Large intestine (tissue), 3 donors: ENCODE measurements at regions not wholly inside any gene's neighbourhood (a gene's known extent, or its start where the extent isn't known, plus 50 kb on each side); places are given as distances from the start of the nearest gene placed in this dataset.
"Not testable (repeated sequence)": the region's sequence is repeated elsewhere in the genome, so short reads cannot be mapped to it uniquely, and the experiment has no call there.

ENCODE experiments used
- DNase-seq, 2 donors: peaks; one replicate each; pipeline versions ENCODE4 v3.0.0 to v3.0.0-alpha.2; 2013
- H3K27ac ChIP-seq: one replicate; pipeline ENCODE4 v1.5.1; 2013; ENCODE audit warnings: low read length
- H3K27me3 ChIP-seq: 2 replicates; pipeline ENCODE4 v1.6.1; 2013; ENCODE audit warnings: low read length; ENCODE audit not compliant: control insufficient read depth, insufficient read depth
- H3K36me3 ChIP-seq: 2 replicates; pipeline ENCODE4 v1.6.1; 2013; ENCODE audit warnings: low read length; ENCODE audit not compliant: control insufficient read depth, insufficient read depth
- H3K4me1 ChIP-seq: one replicate; pipeline ENCODE4 v1.6.1; 2013; ENCODE audit warnings: low read length; ENCODE audit not compliant: control insufficient read depth, insufficient read depth
- H3K4me3 ChIP-seq: one replicate; pipeline ENCODE4 v1.5.1; 2013; ENCODE audit warnings: low read length
- H3K9me3 ChIP-seq: one replicate; pipeline ENCODE4 v1.6.1; 2013; ENCODE audit warnings: mild to moderate bottlenecking, low read depth, low read length, moderate library complexity; ENCODE audit not compliant: control insufficient read depth
- WGBS: methylation state at CpG from one replicate; pipeline ENCODE4 v1.1.5; 2013; ENCODE audit warnings: low lambda C conversion rate; ENCODE audit not compliant: insufficient coverage; 5-methylcytosine and 5-hydroxymethylcytosine counted together

DNA sequence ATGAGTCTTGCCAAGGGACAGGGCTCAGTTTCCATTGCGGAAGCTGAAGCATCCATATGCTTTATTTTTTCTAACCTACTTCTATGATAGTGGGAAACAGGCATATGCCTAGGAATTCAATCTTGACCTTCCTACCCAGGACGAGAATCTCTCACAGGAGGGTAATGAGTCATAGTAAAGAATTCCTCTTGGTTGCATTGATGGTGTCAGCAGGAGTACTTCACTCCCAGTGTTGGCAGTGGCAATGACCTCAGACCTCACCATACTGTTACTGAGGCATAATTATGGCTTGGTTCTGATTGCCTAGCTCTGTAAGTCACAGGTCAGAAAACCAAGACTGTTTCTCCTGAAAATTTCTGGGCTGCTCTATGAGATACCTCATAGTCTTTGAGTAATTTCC, 552.9 kb downstream of the ARL4A start:
- Histone ChIP-seq H3K27me3 (no peaks in the 10 kb centered on the region), H3K4me1 (no peaks in the 10 kb centered on the region), H3K9me3 (no peaks in the 10 kb centered on the region), H3K4me3 (no peak overlapping the region), H3K27ac (no peak overlapping the region), H3K36me3 (no peaks in the 10 kb centered on the region)
- WGBS, result no CpG with 5 or more reads among the region's 2 CpGs
- DNase-seq, result no peak

DNA sequence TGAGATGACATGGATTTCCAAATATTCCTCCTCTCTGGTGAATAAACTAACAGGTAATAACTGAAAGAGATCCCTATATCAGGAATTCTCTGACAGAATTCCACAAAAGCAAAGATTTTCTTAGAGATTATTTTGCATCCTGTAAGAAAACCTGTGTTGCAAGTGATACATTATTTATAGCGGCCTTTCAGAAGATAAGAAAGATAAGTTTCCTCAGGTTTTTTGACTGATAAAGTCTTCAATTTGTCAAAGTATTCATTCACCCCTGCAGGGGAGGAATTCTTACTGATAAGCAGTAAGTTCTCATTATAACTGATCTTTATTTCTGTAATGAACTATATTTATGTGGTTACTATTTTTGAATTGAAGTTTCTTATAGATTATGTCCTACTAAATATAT, 554.0 kb downstream of the ARL4A start:
- Histone ChIP-seq H3K4me3 (no peak overlapping the region), H3K27ac (no peak overlapping the region), H3K27me3 (no peaks in the 10 kb centered on the region), H3K9me3 (no peaks in the 10 kb centered on the region), H3K4me1 (no peaks in the 10 kb centered on the region), H3K36me3 (no peaks in the 10 kb centered on the region)
- WGBS, result no CpG with 5 or more reads among the region's 1 CpG
- no peak for DNase-seq

DNA sequence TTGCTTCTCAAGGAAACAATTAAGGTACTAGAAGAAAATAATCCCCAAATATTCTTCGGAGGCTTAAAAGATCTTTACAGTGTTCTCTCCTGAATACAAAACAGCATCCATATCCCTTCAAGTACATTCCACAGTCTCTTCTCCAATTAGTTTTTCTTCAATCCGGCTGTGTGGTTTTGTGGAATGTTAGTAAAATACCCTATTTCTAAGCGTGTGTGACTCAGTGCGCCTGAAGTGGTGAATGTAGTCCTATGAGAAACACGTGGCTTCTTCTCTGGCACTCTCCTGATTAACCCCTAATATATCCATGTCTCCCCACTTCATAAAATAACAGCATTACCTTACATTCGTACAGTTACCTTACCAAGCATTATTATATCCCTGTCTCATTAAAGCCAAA, 570.2 kb downstream of the ARL4A start:
- Histone ChIP-seq H3K27me3 (no peaks in the 10 kb centered on the region), H3K27ac (no peak overlapping the region), H3K36me3 (no peaks in the 10 kb centered on the region), H3K9me3 (no peaks in the 10 kb centered on the region), H3K4me1 (no peaks in the 10 kb centered on the region), H3K4me3 (no peak overlapping the region)
- no CpG with 5 or more reads among the region's 6 CpGs for WGBS
- no peak for DNase-seq

DNA sequence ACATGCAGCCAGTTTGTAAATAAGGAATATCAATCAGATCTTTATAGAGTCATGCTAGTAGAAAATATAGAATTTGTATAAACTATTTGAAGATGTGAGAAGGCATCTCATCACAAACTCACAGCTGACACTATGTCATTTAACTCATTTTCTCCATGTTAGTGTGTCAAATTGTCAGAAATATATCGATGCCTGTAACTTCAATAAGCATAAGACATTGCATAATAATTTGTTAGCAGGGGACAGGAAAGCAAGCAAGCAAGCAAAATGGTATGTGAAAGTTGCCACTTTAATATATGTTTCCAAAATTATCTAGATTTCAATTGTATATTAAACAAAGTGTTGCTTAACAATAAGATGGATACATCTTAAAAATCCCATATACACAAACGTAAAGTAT, 571.0 kb downstream of the ARL4A start:
- Histone ChIP-seq H3K4me3 (no peak overlapping the region), H3K36me3 (no peaks in the 10 kb centered on the region), H3K4me1 (no peaks in the 10 kb centered on the region), H3K9me3 (no peaks in the 10 kb centered on the region), H3K27ac (no peak overlapping the region), H3K27me3 (no peaks in the 10 kb centered on the region)
- no peak for DNase-seq
- 100% methylated on average over 1 of the region's 2 CpGs for WGBS

DNA sequence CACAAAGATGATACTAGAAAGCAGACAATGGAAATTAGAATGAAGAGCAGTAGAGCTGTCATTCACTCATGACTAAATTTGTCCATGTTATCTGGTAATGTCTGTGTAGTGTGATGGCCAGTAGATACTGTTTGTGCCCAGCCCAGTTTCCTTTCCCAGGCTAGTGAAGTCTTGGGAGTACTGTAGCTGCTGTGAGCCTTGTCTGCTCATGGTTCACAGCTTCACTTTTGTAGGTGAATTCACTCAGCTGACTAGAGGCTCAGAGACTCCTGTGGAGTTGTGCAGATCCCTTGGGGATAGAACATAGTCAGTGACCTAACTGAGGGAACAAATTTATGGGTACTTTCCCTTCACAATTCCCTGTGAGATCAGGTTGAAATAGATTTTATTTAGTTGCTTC, 572.5 kb downstream of the ARL4A start:
- H3K4me1 ChIP-seq, result no peaks in the 10 kb centered on the region

DNA sequence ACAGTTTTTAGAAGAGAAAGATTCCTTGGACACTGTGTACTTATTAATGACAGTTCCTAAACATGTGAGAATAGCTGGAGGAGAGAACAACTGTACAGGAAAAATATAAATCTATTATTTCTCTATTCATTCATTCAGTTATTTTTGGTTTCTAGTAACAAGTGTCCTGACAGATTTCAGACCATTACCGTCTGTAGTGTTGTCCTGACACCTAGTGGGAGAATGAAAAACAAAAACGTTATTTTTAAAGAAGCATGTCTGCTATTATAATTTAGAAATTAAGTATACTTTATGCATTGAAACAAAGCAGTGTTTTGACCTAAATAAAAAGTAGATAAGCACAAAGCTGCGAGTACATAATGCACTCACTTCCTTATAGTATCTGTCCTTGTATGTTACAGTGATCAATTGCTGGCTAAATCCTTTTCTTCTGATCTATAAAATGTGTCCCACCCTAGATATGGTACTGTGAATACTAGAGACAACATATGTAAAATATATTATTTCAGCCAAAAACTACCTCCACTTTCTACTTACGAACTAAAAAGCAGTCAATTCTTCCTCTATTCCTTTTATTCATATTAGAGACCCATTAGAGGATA, 575.6 kb downstream of the ARL4A start:
- WGBS, result 9% methylated on average over 3 of the region's 4 CpGs
- Histone ChIP-seq H3K36me3 (no peaks in the 10 kb centered on the region), H3K4me3 (no peak overlapping the region), H3K4me1 (no peaks in the 10 kb centered on the region), H3K27me3 (no peaks in the 10 kb centered on the region), H3K9me3 (no peaks in the 10 kb centered on the region), H3K27ac (no peak overlapping the region)
- peak; percentile 6 to 11 for DNase-seq

More for the DNA sequence above, 572.5 kb downstream of the ARL4A start:
- Histone ChIP-seq H3K27me3 (no peaks in the 10 kb centered on the region), H3K36me3 (no peaks in the 10 kb centered on the region), H3K4me3 (no peak overlapping the region), H3K27ac (no peak overlapping the region), H3K9me3 (no peaks in the 10 kb centered on the region)
- DNase-seq, result no peak

DNA sequence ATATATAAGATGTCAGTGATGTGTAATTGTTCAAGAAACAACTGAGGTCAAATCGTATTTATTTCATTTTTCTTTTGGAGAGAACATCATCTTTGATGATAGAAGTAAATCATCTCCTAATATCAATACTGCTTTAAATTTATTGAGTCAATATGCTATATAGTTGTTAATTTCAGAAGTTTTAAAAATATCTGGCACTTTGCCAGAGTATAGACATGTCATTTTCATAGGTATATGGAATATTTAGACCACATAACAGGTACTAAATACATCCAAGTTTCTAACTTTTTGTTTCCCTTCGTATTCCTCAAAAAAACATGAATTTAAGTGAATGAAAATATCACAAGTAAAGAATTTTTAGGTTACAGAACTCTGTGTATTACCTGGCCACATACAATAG, 577.8 kb downstream of the ARL4A start:
- WGBS, result 100% methylated on average over 1 of the region's 2 CpGs
- Histone ChIP-seq H3K36me3 (no peaks in the 10 kb centered on the region), H3K27ac (no peak overlapping the region), H3K9me3 (no peaks in the 10 kb centered on the region), H3K27me3 (no peaks in the 10 kb centered on the region), H3K4me3 (no peak overlapping the region), H3K4me1 (no peaks in the 10 kb centered on the region)
- DNase-seq, result no peak

DNA sequence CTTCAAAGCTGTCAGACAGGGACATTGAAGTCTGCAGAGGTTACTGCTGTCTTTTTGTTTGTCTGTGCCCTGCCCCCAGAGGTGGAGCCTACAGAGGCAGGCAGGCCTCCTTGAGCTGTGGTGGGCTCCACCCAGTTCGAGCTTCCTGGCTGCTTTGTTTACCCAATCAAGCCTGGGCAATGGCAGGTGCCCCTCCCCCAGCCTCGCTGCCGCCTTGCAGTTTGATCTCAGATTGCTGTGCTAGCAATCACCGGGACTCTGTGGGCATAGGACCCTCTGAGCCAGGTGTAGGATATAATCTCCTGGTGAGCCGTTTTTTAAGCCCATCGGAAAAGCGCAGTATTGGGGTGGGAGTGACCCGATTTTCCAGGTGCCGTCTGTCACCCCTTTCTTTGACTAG, 586.8 kb downstream of the ARL4A start:
- DNase-seq, H3K27me3 ChIP-seq, H3K4me3 ChIP-seq, H3K36me3 ChIP-seq, H3K9me3 ChIP-seq, H3K27ac ChIP-seq, H3K4me1 ChIP-seq: not testable (repeated sequence)
- WGBS, result no CpG with 5 or more reads among the region's 9 CpGs

DNA sequence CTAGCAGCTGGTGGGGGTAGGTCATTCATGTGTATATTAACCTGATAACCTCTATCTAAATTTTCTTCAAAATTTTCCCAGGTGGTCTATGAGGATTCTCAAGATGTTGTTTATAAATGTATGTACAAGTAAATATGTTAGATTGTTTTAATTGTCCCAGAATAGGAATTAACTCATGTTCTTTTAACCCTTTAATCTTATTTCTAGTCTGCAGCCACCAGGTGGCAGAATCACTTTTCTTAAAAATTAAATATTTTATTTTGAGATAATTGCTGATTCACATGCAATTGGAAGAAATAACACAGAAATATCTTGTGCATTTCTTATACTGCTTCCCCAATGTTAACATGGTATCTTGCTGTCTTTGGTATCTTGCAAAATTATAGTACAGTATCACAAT, 589.5 kb downstream of the ARL4A start:
- Histone ChIP-seq H3K4me3 (no peak overlapping the region), H3K36me3 (no peaks in the 10 kb centered on the region), H3K27ac (no peak overlapping the region), H3K9me3 (no peaks in the 10 kb centered on the region), H3K27me3 (no peaks in the 10 kb centered on the region), H3K4me1 (no peaks in the 10 kb centered on the region)
- DNase-seq, result no peak

DNA sequence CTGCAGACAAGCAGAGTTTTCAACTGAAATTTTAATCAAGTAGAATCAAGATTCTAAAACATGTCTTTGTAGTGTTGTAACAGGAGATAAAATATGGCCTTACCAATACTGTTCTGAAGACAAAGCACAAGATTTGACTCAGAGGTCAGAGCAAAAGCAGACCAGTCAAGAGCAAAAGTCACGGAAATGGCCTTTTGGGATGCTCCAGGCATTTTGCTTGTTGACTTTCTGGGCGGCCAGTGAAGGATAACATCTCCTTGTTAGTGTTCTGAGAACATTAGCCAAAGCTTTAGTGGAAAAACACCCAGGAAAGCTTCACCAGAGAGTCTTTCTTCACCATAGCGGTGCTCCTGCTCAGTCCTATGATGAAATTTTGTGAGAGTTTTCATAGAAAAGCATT, 590.6 kb downstream of the ARL4A start:
- no peak for DNase-seq
- Histone ChIP-seq H3K36me3 (no peaks in the 10 kb centered on the region), H3K27me3 (no peaks in the 10 kb centered on the region), H3K4me3 (no peak overlapping the region), H3K9me3 (no peaks in the 10 kb centered on the region), H3K27ac (no peak overlapping the region), H3K4me1 (no peaks in the 10 kb centered on the region)
- WGBS, result 33% methylated on average over 1 of the region's 3 CpGs

DNA sequence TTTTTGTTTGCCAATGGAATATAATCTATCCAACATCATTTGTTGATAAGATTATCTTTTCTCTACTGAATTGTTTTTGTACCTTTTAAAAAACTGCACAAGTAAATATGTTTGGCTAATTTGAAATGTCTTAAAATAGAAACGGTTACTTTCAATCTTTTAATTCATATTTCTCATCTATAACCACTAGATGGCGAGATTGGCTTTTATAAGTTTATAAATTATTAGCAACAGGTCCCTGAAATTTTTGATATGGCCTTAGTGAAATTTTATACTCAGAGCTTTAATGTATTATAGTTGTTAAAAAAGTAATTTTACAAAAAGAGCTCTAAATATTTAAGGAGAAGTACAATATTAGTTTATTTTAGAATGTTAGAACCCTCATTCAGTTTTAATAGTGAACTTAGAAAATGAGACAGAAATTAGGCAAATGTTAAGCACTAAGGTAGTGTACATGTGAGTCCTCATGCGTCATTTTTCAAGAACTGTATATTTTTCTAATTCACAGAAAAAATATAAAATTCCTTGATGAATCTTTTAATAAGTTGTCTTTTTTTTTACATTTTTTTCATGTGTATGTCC, 592.5 kb downstream of the ARL4A start:
- H3K27ac ChIP-seq, result no peak overlapping the region
- no peak overlapping the region for H3K4me3 ChIP-seq
- 42% methylated on average over 2 of the region's 3 CpGs for WGBS
- no peaks in the 10 kb centered on the region for H3K9me3 ChIP-seq
- no peaks in the 10 kb centered on the region for H3K27me3 ChIP-seq
- no peaks in the 10 kb centered on the region for H3K4me1 ChIP-seq
- DNase-seq, result no peak
- H3K36me3 ChIP-seq, result no peaks in the 10 kb centered on the region
